Endothelial cell of umbilical vein (primary cell): ENCODE measurements at regions not wholly inside any gene's neighbourhood (a gene's known extent, or its start where the extent isn't known, plus 50 kb on each side); places are given as distances from the start of the nearest gene placed in this dataset.
A peak's percentile ranks its signal among the peaks of the same experiment; 100 is the strongest.
"Not testable (repeated sequence)": the region's sequence is repeated elsewhere in the genome, so short reads cannot be mapped to it uniquely, and the experiment has no call there.

Experiments used
- BruUV-seq: library from RNA; stranded (reverse); fragments of 400-500 nt; replicated peaks from 2 replicates; lab custom pipeline; 2021; lab: Mats Ljungman, UMichigan
- CTCF ChIA-PET: fragments of 300-600, 350-600 bp; sonication (Branson Sonifier 250); formaldehyde crosslinking; loops from one replicate; lab custom pipeline; 2021; ENCODE audit warnings: antibody characterized with exemption, inconsistent platforms; lab: Charles Lee
- POLR2A ChIA-PET: fragments of 300-600, 350-600 bp; sonication (Branson Sonifier 250); formaldehyde crosslinking; loops from one replicate; lab custom pipeline; 2021; ENCODE audit warnings: antibody characterized with exemption, inconsistent platforms; lab: Charles Lee
- DNase-seq: peaks from one replicate; pipeline ENCODE4 v3.0.0-alpha.2; 2011; ENCODE audit warnings: low read depth, low spot score
- FAIRE-seq: peaks from 2 replicates; lab custom pipeline; 2011; peaks lifted over from hg19 to GRCh38; lab: Jason Lieb, UNC
- H2AFZ ChIP-seq: 2 replicates; pipeline ENCODE4 v1.6.0; 2012; ENCODE audit warnings: low read depth, low read length, control low read depth, inconsistent platforms
- H3K27ac ChIP-seq: 2 replicates; pipeline ENCODE4 v1.5.1; 2011; ENCODE audit warnings: low read depth, mild to moderate bottlenecking, control low read depth, low read length, moderate library complexity; ENCODE audit not compliant: insufficient read depth
- H3K27me3 ChIP-seq, 2 experiments: 2 replicates each; pipeline versions ENCODE4 v1.6.0 to v1.6.1; 2011; ENCODE audit warnings: low read length in 2 of 2, mixed read lengths in 1 of 2; ENCODE audit not compliant: control insufficient read depth in 2 of 2, insufficient read depth in 2 of 2
- H3K36me3 ChIP-seq, 2 experiments: 2 replicates in 1 of 2; 3 replicates in 1 of 2; pipeline ENCODE4 v1.5.1; 2011; ENCODE audit warnings: low read length in 2 of 2, mild to moderate bottlenecking in 1 of 2, moderate library complexity in 1 of 2; ENCODE audit not compliant: control insufficient read depth in 2 of 2, insufficient read depth in 2 of 2; ENCODE audit errors: extremely low read depth in 1 of 2
- H3K4me1 ChIP-seq: 3 replicates; pipeline ENCODE4 v1.5.1; 2011; ENCODE audit warnings: mild to moderate bottlenecking, low read length; ENCODE audit not compliant: control insufficient read depth, insufficient read depth; ENCODE audit errors: extremely low read depth
- H3K4me2 ChIP-seq: 2 replicates; pipeline ENCODE4 v1.6.1; 2011; ENCODE audit warnings: low read length, control low read depth, mixed read lengths; ENCODE audit not compliant: insufficient read depth
- H3K4me3 ChIP-seq, 3 experiments: fragments of 200-600 bp in 1 of 3; sonication (generic), shearing (Covaris generic) in 1 of 3; replicated peaks in 1 of 3; 2 replicates each; pipeline ENCODE4 v1.5.1; 2011 to 2016; ENCODE audit warnings: control low read depth in 3 of 3, low read length in 3 of 3, mild to moderate bottlenecking in 2 of 3, inconsistent platforms in 1 of 3, low read depth in 1 of 3, moderate library complexity in 1 of 3; ENCODE audit not compliant: insufficient read depth in 1 of 3
- H3K79me2 ChIP-seq: 2 replicates; pipeline ENCODE4 v1.6.0; 2012; ENCODE audit warnings: low read length, inconsistent platforms; ENCODE audit not compliant: control insufficient read depth, insufficient read depth
- H3K9ac ChIP-seq: replicated peaks from 2 replicates; pipeline ENCODE3; 2011; ENCODE audit warnings: low read length, control low read depth; ENCODE audit not compliant: insufficient read depth; ENCODE audit errors: extremely low read depth
- H3K9me1 ChIP-seq: replicated peaks from 3 replicates; pipeline ENCODE4 v1.6.0; 2011; ENCODE audit warnings: mild to moderate bottlenecking, low read length; ENCODE audit not compliant: control insufficient read depth, insufficient read depth; ENCODE audit errors: extremely low read depth
- H3K9me3 ChIP-seq: replicated peaks from 2 replicates; pipeline ENCODE4 v1.5.1; 2012; ENCODE audit warnings: low read length, inconsistent platforms; ENCODE audit not compliant: control insufficient read depth, insufficient read depth
- H4K20me1 ChIP-seq: replicated peaks from 2 replicates; pipeline ENCODE3; 2011; ENCODE audit warnings: mild to moderate bottlenecking, low read length; ENCODE audit not compliant: control insufficient read depth, insufficient read depth; ENCODE audit errors: extremely low read depth
- dilution Hi-C: fragments of 300-500 bp; cut with MboI; formaldehyde crosslinking; loops from one replicate; pipeline ENCODE4 v1.15.0; 2019; ENCODE audit warnings: low sequenced_read_pairs; ENCODE audit not compliant: extremely low pct_ligation_motif_present
- intact Hi-C: fragments of 100-400 bp; cut with micrococcal nuclease; formaldehyde crosslinking; loops from one replicate; pipeline ENCODE4 v1.10.0; 2022

- H3K27ac ChIP-seq, H3K36me3 ChIP-seq, H4K20me1 ChIP-seq, POLR2A ChIA-PET, DNase-seq, FAIRE-seq, dilution Hi-C loops, H3K4me2 ChIP-seq, H3K27me3 ChIP-seq, H3K79me2 ChIP-seq, intact Hi-C loops, H3K4me3 ChIP-seq, H3K4me1 ChIP-seq, H2AFZ ChIP-seq, H3K9ac ChIP-seq, H3K9me1 ChIP-seq, CTCF ChIA-PET, H3K9me3 ChIP-seq: not testable (repeated sequence)
- BruUV-seq, result TSS peak; percentile 3
Observed at GRCh38 chrY:4102166-4102761, 523.4 kb downstream of the TGIF2LY start.
